CMK (cell line): ENCODE measurements at regions not wholly inside any gene's neighbourhood (a gene's known extent, or its start where the extent isn't known, plus 50 kb on each side); places are given as distances from the start of the nearest gene placed in this dataset.
"Not testable (repeated sequence)": the region's sequence is repeated elsewhere in the genome, so short reads cannot be mapped to it uniquely, and the experiment has no call there.

ENCODE experiments used
- DNase-seq: peaks from one replicate; pipeline ENCODE4 v3.0.0-alpha.2; 2010; ENCODE audit warnings: low read depth

- DNase-seq = no peak
Measured at GRCh38 chr5:66234241-66234640, 90.1 kb downstream of the SREK1 start.

- no peak for DNase-seq
Measured at GRCh38 chr5:66238435-66238834, 94.3 kb downstream of the SREK1 start.

- no peak for DNase-seq
Measured at GRCh38 chr5:66239034-66239433, 94.9 kb downstream of the SREK1 start.

- DNase-seq = no peak
Measured at GRCh38 chr5:66241136-66241825, 97.2 kb downstream of the SREK1 start.

- no peak for DNase-seq
Measured at GRCh38 chr5:66242050-66242715, 98.1 kb downstream of the SREK1 start.

GRCh38 chr5:66246608-66247007, 102.5 kb downstream of the SREK1 start:
- DNase-seq = no peak

- no peak for DNase-seq
Measured at GRCh38 chr5:66247176-66247960, 103.3 kb downstream of the SREK1 start.

GRCh38 chr5:66248874-66249273, 104.8 kb downstream of the SREK1 start:
- DNase-seq = no peak

GRCh38 chr5:66249920-66250319, 105.8 kb downstream of the SREK1 start:
- DNase-seq = no peak

GRCh38 chr5:66252849-66253248, 108.7 kb downstream of the SREK1 start:
- no peak for DNase-seq

GRCh38 chr5:66255714-66256113, 111.6 kb downstream of the SREK1 start:
- DNase-seq = no peak

- DNase-seq = no peak
Measured at GRCh38 chr5:66273121-66273520, 129.0 kb downstream of the SREK1 start.

- no peak for DNase-seq
Measured at GRCh38 chr5:66276986-66277385, 132.9 kb downstream of the SREK1 start.

GRCh38 chr5:66277981-66278380, 133.9 kb downstream of the SREK1 start:
- no peak for DNase-seq

- no peak for DNase-seq
Measured at GRCh38 chr5:66281294-66281693, 137.2 kb downstream of the SREK1 start.

- DNase-seq = no peak
Measured at GRCh38 chr5:66284588-66285342, 140.7 kb downstream of the SREK1 start.

GRCh38 chr5:66285343-66285922, 141.3 kb downstream of the SREK1 start:
- no peak for DNase-seq

GRCh38 chr5:66291771-66292170, 147.7 kb downstream of the SREK1 start:
- no peak for DNase-seq

- not testable (repeated sequence) for DNase-seq
Measured at GRCh38 chr5:66293851-66294250, 149.8 kb downstream of the SREK1 start.

- no peak for DNase-seq
Measured at GRCh38 chr5:66299463-66299862, 155.4 kb downstream of the SREK1 start.

- DNase-seq = no peak
Measured at GRCh38 chr5:66302344-66302743, 158.2 kb downstream of the SREK1 start.
